Thyroid gland (tissue), 4 donors: ENCODE measurements at regions not wholly inside any gene's neighbourhood (a gene's known extent, or its start where the extent isn't known, plus 50 kb on each side); places are given as distances from the start of the nearest gene placed in this dataset.
"Not testable (repeated sequence)": the region's sequence is repeated elsewhere in the genome, so short reads cannot be mapped to it uniquely, and the experiment has no call there.

Experiments
- DNase-seq, 2 donors: peaks; one replicate each; pipeline ENCODE4 v3.0.0-alpha.2; 2019
- H3K27ac ChIP-seq, 3 donors: fragments of 200-600 bp; sonication (generic); 1 replicate in 2 of 3; 2 replicates in 1 of 3; pipeline ENCODE4 v1.5.1; 2016 to 2019; ENCODE audit warnings: mild to moderate bottlenecking in 1 of 3, moderate library complexity in 1 of 3
- H3K27me3 ChIP-seq: fragments of 200-600 bp; sonication (generic); one replicate; pipeline ENCODE4 v1.5.1; 2019
- H3K36me3 ChIP-seq, 2 donors: fragments of 200-600 bp; sonication (generic); one replicate each; pipeline ENCODE4 v1.5.1; 2016 to 2019
- H3K4me1 ChIP-seq, 2 donors: fragments of 200-600 bp; sonication (generic); one replicate each; pipeline ENCODE4 v1.5.1; 2017 to 2019
- H3K4me3 ChIP-seq, 3 donors: fragments of 200-600 bp; sonication (generic); replicated peaks in 1 of 3; 1 replicate in 2 of 3; 2 replicates in 1 of 3; pipeline ENCODE4 v1.5.1; 2016; ENCODE audit warnings: mild to moderate bottlenecking in 1 of 3
- H3K9me3 ChIP-seq: fragments of 200-600 bp; sonication (generic); one replicate; pipeline ENCODE4 v1.5.1; 2017
- POLR2A ChIP-seq, 2 donors: fragments of 450-650 bp; IDR thresholded peaks; one replicate each; pipeline ENCODE4 v1.6.1; 2017; ENCODE audit warnings: antibody characterized with exemption in 2 of 2, mild to moderate bottlenecking in 2 of 2, moderate library complexity in 1 of 2
- WGBS, 2 donors: methylation state at CpG; one replicate each; pipeline ENCODE4 v1.1.5; 2017; 5-methylcytosine and 5-hydroxymethylcytosine counted together
- intact Hi-C: fragments of 100-400 bp; cut with DNase I; formaldehyde crosslinking; loops from one replicate; pipeline ENCODE4 v1.15.1; 2023
- TF ChIP-seq, protein P1 (sequence below), 6 experiments: fragments of 200-600 bp in 3 of 6; fragments of 450-650 bp in 3 of 6; sonication (generic) in 3 of 6; IDR thresholded peaks; one replicate each; pipeline ENCODE4 v1.5.1; 2016 to 2019; ENCODE audit warnings: antibody characterized with exemption in 6 of 6, mild to moderate bottlenecking in 2 of 6, inconsistent platforms in 1 of 6, moderate library complexity in 1 of 6

GRCh38 chr5:57632937-57633336 lies 150.3 kb upstream of the ACTBL2 start:
- 70 to 75% methylated on average over 1 of the region's 1 CpG for WGBS, 2 donors
- intact Hi-C loops: no loop called here
- no peak overlapping the region for H3K27ac ChIP-seq

DNA sequence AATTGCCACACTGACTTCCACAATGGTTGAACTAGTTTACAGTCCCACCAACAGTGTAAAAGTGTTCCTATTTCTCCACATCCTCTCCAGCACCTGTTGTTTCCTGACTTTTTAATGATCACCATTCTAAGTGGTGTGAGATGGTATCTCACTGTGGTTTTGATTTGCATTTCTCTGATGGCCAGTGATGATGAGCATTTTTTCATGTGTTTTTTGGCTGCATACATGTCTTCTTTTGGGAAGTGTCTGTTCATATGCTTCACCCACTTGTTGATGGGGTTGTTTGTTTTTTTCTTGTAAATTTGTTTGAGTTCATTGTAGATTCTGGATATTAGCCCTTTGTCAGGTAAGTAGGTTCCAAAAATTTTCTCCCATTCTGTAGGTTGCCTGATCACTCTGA lies 148.5 kb upstream of the ACTBL2 start:
- H3K27me3 ChIP-seq, H3K9me3 ChIP-seq, H3K4me1 ChIP-seq, intact Hi-C loops, H3K4me3 ChIP-seq, H3K36me3 ChIP-seq, DNase-seq, H3K27ac ChIP-seq: not testable (repeated sequence)

More at GRCh38 chr5:57632937-57633336, 150.3 kb upstream of the ACTBL2 start:
- TF ChIP-seq, protein P1, sequence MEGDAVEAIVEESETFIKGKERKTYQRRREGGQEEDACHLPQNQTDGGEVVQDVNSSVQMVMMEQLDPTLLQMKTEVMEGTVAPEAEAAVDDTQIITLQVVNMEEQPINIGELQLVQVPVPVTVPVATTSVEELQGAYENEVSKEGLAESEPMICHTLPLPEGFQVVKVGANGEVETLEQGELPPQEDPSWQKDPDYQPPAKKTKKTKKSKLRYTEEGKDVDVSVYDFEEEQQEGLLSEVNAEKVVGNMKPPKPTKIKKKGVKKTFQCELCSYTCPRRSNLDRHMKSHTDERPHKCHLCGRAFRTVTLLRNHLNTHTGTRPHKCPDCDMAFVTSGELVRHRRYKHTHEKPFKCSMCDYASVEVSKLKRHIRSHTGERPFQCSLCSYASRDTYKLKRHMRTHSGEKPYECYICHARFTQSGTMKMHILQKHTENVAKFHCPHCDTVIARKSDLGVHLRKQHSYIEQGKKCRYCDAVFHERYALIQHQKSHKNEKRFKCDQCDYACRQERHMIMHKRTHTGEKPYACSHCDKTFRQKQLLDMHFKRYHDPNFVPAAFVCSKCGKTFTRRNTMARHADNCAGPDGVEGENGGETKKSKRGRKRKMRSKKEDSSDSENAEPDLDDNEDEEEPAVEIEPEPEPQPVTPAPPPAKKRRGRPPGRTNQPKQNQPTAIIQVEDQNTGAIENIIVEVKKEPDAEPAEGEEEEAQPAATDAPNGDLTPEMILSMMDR (IDR thresholded peaks at IDR 0.05): no peak
- TF ChIP-seq POLR2A (IDR thresholded peaks at IDR 0.05): no peak
- no peak for DNase-seq
- Histone ChIP-seq H3K27me3 (no peaks in the 10 kb centered on the region), H3K4me3 (no peak overlapping the region), H3K36me3 (no peaks in the 10 kb centered on the region), H3K9me3 (no peaks in the 10 kb centered on the region), H3K4me1 (no peaks in the 10 kb centered on the region)

DNA sequence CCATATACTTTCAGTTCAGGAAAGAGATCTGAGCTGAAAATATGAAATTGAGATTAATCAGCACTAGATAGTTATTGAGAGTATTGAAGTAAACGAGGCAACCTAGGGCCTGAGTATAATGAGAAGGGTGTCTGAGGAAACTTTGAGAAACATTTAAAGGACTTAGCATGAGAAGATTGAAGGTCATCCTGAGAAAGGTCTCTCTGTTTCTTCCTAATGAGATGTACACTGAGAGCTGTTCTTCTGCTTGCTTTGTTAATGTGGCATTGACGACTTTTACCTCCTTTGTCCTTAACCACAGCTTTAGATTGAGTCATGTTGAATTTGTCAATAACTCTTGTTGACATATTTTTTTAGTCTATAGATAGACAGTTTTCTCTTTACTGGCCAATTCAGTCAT lies 145.1 kb upstream of the ACTBL2 start:
- DNase-seq: no peak
- Histone ChIP-seq H3K27ac (no peak overlapping the region), H3K36me3 (no peaks in the 10 kb centered on the region), H3K27me3 (no peaks in the 10 kb centered on the region), H3K9me3 (no peaks in the 10 kb centered on the region), H3K4me3 (no peak overlapping the region), H3K4me1 (no peaks in the 10 kb centered on the region)
- intact Hi-C loops: no loop called here
- TF ChIP-seq, protein P1 (IDR thresholded peaks at IDR 0.05): no peak
- TF ChIP-seq POLR2A (IDR thresholded peaks at IDR 0.05): no peak
- 86 to 91% methylated on average over 2 of the region's 2 CpGs for WGBS, 2 donors

- Histone ChIP-seq H3K36me3 (no peaks in the 10 kb centered on the region), H3K27me3 (no peaks in the 10 kb centered on the region), H3K9me3 (no peaks in the 10 kb centered on the region), H3K4me3 (no peak overlapping the region), H3K27ac (no peak overlapping the region), H3K4me1 (no peaks in the 10 kb centered on the region)
- TF ChIP-seq, protein P1 (IDR thresholded peaks at IDR 0.05): no peak
- TF ChIP-seq POLR2A (IDR thresholded peaks at IDR 0.05): no peak
- intact Hi-C loops: no loop called here
- WGBS, 2 donors: 50 to 58% methylated on average over 1 of the region's 1 CpG
- no peak for DNase-seq
Measured at GRCh38 chr5:57626703-57627102, 144.1 kb upstream of the ACTBL2 start.

DNA sequence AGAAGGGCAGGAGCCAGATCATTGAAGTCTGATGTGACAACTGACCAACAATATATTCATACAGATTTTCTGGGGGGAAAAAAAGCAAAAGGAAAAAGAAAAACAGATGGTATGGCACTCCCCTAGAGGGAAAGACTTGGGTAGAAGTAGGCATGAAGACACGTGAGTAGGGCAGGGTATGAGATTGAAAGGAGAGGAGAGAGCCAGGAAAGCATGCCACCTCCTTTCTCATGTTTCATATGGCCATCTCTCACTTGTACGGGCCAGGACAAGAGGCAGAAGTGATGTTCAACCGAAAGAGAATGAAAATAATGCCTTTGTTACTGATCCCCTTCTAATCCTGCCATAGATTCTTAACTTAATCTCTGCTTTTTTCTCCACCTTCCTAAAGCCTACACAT lies 139.0 kb upstream of the ACTBL2 start:
- Histone ChIP-seq H3K27ac (no peak overlapping the region), H3K4me3 (no peak overlapping the region), H3K4me1 (no peaks in the 10 kb centered on the region), H3K27me3 (no peaks in the 10 kb centered on the region), H3K9me3 (no peaks in the 10 kb centered on the region), H3K36me3 (no peaks in the 10 kb centered on the region)
- no peak for DNase-seq
- 75 to 81% methylated on average over 3 of the region's 3 CpGs for WGBS, 2 donors
- intact Hi-C loops: no loop called here
- no peak for TF ChIP-seq POLR2A (IDR thresholded peaks at IDR 0.05)
- TF ChIP-seq, protein P1 (IDR thresholded peaks at IDR 0.05): no peak

DNA sequence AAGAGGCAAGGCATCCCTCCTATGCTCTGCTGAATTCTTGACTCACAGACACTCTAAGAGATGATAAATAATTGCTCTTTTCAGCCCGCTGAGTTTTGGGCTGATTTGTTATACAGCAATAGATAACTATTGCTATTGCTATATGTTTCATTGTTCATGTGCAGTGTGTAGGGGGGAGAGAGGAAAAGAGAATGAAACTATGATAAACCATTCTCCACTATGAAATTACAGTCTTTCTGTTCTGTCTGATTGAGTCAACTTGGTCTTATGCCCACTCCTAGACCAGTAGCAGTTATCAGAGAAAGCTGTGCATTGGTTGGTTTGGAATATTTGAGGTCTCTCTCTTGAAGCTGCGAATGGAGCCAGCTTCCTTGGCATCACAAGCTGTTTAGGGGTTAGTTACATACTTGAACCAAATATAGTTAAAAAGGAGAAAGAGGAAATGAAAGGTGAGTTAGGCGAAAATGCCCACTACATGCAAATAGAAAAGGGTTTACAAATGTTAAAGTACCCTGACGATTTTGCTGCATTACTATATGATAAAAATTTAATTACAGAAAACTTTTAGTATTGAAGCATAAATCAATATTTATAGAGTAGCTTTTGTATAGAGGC lies 136.3 kb upstream of the ACTBL2 start:
- Histone ChIP-seq H3K27ac (no peak overlapping the region), H3K36me3 (no peaks in the 10 kb centered on the region), H3K4me3 (no peak overlapping the region), H3K9me3 (no peaks in the 10 kb centered on the region), H3K27me3 (no peaks in the 10 kb centered on the region), H3K4me1 (no peaks in the 10 kb centered on the region)
- DNase-seq: no peak
- TF ChIP-seq, protein P1 (IDR thresholded peaks at IDR 0.05): no peak
- no peak for TF ChIP-seq POLR2A (IDR thresholded peaks at IDR 0.05)
- WGBS, 2 donors: 96% methylated on average over 4 of the region's 4 CpGs
- intact Hi-C loops: no loop called here
